VCaP (cell line): ENCODE measurements at regions not wholly inside any gene's neighbourhood (a gene's known extent, or its start where the extent isn't known, plus 50 kb on each side); places are given as distances from the start of the nearest gene placed in this dataset.

Experiments
- H3K27ac ChIP-seq: fragments of 450-650 bp; 2 replicates; pipeline ENCODE4 v1.5.1; 2017
- CTCF ChIP-seq: fragments of 450-650 bp; conservative IDR thresholded peaks from 2 replicates; pipeline ENCODE4 v1.5.1; 2017; ENCODE audit warnings: mild to moderate bottlenecking, moderate library complexity

GRCh38 chr1:193613041-193613440, 426.6 kb upstream of the B3GALT2 start:
- H3K27ac ChIP-seq = no peak overlapping the region
- TF ChIP-seq CTCF = no peak

GRCh38 chr1:193609592-193609991, 423.2 kb upstream of the B3GALT2 start:
- TF ChIP-seq CTCF = no peak
- no peak overlapping the region for H3K27ac ChIP-seq

- H3K27ac ChIP-seq = no peak overlapping the region
- no peak for TF ChIP-seq CTCF
These were observed 421.4 kb upstream of the B3GALT2 start for GRCh38 chr1:193607787-193608186.

- no peak overlapping the region for H3K27ac ChIP-seq
- no peak for TF ChIP-seq CTCF
These were observed 419.6 kb upstream of the B3GALT2 start for GRCh38 chr1:193606035-193606434.

GRCh38 chr1:193602705-193603104, 416.3 kb upstream of the B3GALT2 start:
- no peak for TF ChIP-seq CTCF

GRCh38 chr1:193593147-193593885, 406.9 kb upstream of the B3GALT2 start:
- no peak overlapping the region for H3K27ac ChIP-seq
- no peak for TF ChIP-seq CTCF

More at GRCh38 chr1:193602705-193603104, 416.3 kb upstream of the B3GALT2 start:
- no peak overlapping the region for H3K27ac ChIP-seq

GRCh38 chr1:193592317-193592716, 405.9 kb upstream of the B3GALT2 start:
- no peak for TF ChIP-seq CTCF
- no peak overlapping the region for H3K27ac ChIP-seq
